WTC11 (cell line): ENCODE measurements at regions not wholly inside any gene's neighbourhood (a gene's known extent, or its start where the extent isn't known, plus 50 kb on each side); places are given as distances from the start of the nearest gene placed in this dataset.

Experiments
- AFF4 ChIP-seq: sonication (generic); formaldehyde crosslinking; IDR thresholded peaks from 2 replicates; pipeline ENCODE4 v1.8.1; 2023; ENCODE audit warnings: mild to moderate bottlenecking, missing genetic modification reagents, borderline replicate concordance
- ATF1 ChIP-seq: sonication (generic); formaldehyde crosslinking; IDR thresholded peaks from 2 replicates; pipeline ENCODE4 v1.8.1; 2023; ENCODE audit warnings: mild to moderate bottlenecking, moderate library complexity, missing genetic modification reagents
- CREB1 ChIP-seq: sonication (generic); formaldehyde crosslinking; IDR thresholded peaks from 2 replicates; pipeline ENCODE4 v1.8.0; 2023; ENCODE audit warnings: mild to moderate bottlenecking, missing genetic modification reagents
- CTCF ChIP-seq: fragments of 200-600 bp; IDR thresholded peaks from 2 replicates; pipeline ENCODE4 v1.8.0; 2022; ENCODE audit warnings: antibody characterized with exemption
- MAX ChIP-seq: sonication (generic); formaldehyde crosslinking; IDR thresholded peaks from 2 replicates; pipeline ENCODE4 v1.8.0; 2022; ENCODE audit warnings: mild to moderate bottlenecking, missing genetic modification reagents
- SP1 ChIP-seq: sonication (generic); formaldehyde crosslinking; conservative IDR thresholded peaks from 2 replicates; pipeline ENCODE4 v1.8.1; 2022; ENCODE audit warnings: missing genetic modification reagents
- USF1 ChIP-seq: sonication (generic); formaldehyde crosslinking; IDR thresholded peaks from 2 replicates; pipeline ENCODE4 v1.8.0; 2022; ENCODE audit warnings: mild to moderate bottlenecking, missing genetic modification reagents
- USF2 ChIP-seq: sonication (generic); formaldehyde crosslinking; IDR thresholded peaks from 2 replicates; pipeline ENCODE4 v1.8.1; 2023; ENCODE audit warnings: mild to moderate bottlenecking, missing genetic modification reagents, moderate library complexity

GRCh38 chr4:63017300-63017699 lies 1392.0 kb downstream of the TECRL start:
- TF ChIP-seq SP1 (CRISPR knock-in tag) (no peak), MAX (no peak), USF2 (CRISPR knock-in tag) (no peak), ATF1 (CRISPR knock-in tag) (no peak), CTCF (no peak), USF1 (CRISPR knock-in tag) (no peak), CREB1 (CRISPR knock-in tag) (no peak), AFF4 (CRISPR knock-in tag) (no peak)
